ENCODE measurements at regions not wholly inside any gene's neighbourhood (a gene's known extent, or its start where the extent isn't known, plus 50 kb on each side); places are given as distances from the start of the nearest gene placed in this dataset.
A peak's percentile ranks its signal among the peaks of the same experiment; 100 is the strongest.

DNA sequence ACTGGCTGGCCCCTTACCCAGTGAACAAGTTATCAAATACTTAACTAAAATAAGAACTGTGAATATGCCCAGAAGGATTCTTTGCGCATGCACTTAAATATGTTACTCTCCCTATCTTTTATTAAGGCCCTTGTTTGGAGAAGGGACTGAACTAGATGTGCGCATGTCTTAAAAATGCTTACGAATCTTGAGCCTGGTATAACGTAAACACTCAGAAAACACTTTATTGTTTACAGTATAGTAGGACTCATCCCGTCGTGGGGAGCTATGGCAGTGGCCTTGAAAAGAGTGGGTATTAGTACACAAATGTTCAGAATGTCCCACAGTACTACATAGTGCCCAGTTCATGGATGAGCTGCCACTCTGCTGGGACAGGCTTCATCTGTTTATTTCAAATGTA is 75.9 kb upstream of the MAP4K3 start:
- DNase-seq (ENCODE audit: low read depth in 2 of 3, low spot score in 2 of 3): no peak

DNA sequence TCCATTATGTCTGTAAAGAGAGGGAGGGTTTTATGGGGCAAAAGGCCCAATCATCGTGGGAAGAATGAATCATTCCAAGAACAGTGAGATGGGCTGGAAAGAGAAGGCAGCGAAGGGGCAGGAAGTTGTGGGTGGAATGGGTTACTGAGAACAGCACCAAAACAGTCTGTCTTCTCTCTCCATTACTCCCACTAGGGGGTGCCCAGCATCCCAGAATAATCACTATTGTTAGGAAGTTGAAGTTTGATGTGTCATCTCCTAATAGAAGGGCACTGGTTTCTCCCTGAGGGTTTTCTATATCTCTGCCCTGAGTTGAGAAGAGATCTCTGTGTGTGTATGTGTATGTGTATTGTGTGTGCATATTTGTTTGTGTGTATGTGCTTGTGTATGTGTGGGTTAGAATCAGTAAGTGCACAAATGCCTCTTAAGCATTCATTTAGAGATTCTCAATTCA is 76.6 kb upstream of the MAP4K3 start:
- peak in 2 of 3 donors; percentile 60 to 66 for DNase-seq (ENCODE audit: low read depth in 2 of 3, low spot score in 2 of 3)

DNA sequence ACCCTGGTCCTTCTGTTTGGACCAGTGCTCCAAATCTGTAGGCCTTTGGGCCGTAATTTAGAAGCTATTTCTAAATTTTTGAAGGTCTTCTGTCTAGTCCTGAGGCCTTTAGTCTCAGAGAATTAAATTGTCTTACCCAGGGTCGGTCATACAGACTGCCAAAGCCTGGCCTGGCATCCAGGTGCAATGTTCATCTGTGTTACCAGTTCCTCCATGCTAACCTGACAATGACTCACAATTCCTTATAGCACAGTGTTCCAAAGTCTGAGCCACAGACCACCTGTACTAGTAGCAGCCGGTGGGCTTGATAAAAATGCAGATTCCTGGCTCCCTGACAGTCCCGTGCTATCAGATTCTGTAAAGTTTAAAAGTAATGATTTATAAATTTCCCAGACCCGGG is 77.7 kb upstream of the MAP4K3 start:
- DNase-seq (ENCODE audit: low read depth in 2 of 3, low spot score in 2 of 3): no peak

DNA sequence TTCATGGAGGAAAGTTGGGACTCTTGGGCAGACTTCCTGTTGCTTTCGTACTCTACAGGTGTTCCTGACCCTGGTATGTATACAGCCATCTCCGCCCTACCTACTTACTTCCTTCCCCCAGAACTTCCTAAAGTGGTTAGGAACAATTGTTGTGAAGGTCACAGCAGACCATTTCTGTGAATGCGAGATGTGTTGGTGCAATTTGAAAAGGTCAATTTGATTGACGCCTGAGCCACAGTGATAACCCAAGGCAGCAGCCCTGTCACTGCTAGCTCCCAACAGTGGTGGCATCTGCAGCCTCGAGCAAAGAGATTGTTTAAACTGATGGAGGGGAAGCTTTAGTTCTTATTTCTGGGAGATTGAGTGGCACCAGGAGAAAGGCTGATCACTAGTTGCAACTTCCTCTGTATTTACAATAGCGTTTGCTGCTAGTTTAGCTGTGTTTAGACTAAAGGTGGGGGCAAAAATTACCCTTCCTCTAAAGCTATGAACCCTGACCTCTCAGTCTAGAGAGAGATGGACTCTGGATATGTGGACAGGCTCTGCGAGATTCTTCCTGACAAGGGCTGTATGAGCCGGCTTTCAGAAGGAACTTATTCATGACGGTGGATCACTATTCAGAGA is 78.3 kb upstream of the MAP4K3 start:
- DNase-seq (ENCODE audit: low read depth in 2 of 3, low spot score in 2 of 3): no peak

DNA sequence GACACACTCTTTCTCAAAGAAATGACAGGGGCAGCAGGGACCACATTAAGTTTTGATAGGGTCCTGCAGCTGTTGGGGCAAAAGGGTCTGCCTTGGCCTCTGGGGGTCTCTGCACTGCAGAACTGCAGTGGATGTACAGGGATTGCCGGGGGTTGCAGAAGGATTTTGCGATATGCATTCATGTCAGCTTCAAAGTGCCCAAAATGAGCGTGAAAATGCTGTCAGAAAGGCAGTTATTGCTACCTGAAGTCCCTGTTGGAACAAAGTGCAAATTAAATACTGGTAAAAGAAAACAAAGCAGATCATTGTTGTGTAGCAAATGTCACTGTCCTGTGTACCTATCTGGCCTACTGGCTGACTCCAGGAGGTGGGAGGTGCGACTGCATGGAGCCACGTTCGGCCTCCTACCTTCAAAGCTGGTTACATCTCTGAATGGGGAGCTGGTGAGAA is 78.8 kb upstream of the MAP4K3 start:
- no peak for DNase-seq (ENCODE audit: low read depth in 2 of 3, low spot score in 2 of 3)

DNA sequence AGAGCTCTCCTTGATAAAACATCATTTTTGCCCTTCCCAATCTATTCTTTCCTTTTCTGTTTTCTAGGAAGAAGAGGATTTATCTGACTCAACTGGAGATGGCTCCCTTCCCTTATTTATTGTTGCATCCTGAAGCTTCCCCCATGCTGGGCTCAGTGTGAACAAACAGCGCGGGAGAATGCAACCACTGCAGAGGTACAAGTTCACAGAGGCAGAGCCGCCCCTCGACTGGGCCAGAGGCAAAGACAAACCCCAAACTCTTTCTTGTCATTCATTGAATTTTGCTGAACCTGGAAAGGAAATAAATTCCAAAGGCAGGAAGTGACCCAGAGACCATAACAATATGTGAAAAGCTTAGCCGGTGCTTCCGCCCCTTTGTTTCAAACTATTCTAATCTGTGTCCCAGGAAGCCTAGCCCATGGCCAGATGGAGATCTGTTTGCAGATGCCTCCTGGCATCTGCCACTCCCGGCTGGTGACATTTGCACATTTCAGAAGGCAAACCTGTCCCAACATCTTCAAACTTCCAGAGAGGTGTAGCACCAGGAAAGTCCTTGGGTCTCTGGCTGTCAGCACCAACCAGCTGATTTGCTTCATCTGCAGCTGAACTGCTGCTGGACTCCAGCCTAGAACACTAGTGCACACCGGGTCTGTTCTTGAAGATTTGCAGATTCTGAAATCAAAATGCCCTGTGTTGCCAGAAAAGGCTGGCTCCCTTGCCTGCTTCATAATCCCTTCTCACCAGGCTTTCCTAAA is 79.4 kb upstream of the MAP4K3 start:
- no peak for DNase-seq (ENCODE audit: low read depth in 2 of 3, low spot score in 2 of 3)

DNA sequence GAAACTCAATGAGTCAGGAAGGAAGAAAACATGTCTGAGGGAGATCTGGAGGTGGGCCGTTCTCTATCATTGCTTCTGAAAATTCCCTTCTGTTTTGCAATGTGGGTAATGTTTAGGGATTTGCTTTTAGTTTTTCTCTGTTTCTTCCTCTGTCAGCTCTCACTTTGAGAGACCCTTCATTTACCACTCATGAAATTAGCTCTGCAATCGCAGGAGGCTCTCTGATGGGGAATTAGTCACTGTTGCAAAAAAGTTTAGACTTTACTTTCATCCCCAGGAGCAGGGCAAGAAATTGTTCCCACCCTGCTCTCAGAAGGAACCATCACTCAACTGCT is 80.0 kb upstream of the MAP4K3 start:
- no peak for DNase-seq (ENCODE audit: low read depth in 2 of 3, low spot score in 2 of 3)

DNA sequence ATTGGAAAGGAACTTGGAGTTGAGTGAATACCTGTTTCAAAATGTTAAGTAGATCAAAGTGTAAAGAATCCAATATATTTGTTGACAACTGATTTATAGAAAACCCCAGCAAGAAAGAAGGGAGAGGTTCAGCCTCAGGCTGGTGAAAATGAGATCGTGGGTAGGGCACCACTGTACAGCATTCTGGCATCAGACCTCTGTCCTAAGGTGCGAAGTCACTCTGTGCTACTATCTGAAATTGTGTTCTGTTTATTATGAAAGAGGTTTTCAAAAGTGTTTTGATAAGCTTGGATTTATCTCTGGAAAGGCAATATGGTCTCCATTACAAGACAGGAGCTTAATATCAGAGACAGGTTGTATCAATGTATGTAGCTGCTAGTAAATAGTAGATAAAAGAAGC is 80.5 kb upstream of the MAP4K3 start:
- no peak for DNase-seq (ENCODE audit: low read depth in 2 of 3, low spot score in 2 of 3)

DNA sequence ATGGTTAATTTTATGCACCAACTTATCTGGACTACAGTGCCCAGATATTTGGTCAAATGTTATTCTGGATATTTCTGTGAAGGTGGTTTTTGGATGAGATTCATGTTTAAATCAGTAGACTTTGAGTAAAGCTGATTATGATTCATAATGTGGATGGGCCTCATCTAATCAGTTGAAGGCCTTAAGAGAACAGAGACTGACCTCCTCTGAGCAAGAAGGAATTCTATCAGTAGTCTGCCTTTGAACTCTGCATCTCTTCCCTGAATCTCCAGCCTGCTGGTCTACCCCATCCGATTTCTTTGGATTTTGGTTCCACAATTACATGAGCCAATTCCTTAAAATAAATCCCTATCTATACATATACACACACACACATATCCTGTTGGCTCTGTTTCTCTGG is 82.8 kb upstream of the MAP4K3 start:
- DNase-seq (ENCODE audit: low read depth in 2 of 3, low spot score in 2 of 3): no peak

DNA sequence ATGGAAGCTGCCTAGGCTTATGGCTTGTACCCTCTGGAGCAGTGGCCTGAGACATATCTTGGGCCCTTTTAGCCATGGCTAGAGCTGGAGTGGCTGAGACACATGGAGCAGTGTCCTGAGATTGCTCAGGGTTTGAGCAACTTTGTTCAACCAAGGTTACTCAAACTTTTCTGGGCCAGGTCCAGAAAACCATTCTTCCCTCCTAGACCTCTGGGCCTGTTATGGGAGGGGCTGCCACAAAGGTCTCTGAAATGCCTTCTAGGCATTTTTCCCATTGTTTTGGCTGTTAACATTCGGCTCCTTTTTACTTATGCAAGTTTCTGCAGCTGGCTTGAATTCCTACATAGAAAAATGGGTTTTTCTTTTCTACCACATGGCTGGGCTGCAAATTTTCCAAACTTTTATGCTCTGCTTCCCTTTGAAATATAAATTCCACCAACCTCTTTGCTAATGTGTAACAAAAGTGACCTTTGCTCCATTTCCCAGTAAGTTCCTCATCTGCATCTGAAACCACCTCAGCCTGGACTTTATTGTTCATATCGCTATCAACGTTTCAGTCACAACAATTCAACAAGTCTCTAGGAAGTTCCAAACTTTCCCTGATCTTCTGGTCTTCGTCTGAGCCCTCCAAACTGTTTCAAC is 84.9 kb upstream of the MAP4K3 start:
- no peak for DNase-seq (ENCODE audit: low read depth in 2 of 3, low spot score in 2 of 3)

DNA sequence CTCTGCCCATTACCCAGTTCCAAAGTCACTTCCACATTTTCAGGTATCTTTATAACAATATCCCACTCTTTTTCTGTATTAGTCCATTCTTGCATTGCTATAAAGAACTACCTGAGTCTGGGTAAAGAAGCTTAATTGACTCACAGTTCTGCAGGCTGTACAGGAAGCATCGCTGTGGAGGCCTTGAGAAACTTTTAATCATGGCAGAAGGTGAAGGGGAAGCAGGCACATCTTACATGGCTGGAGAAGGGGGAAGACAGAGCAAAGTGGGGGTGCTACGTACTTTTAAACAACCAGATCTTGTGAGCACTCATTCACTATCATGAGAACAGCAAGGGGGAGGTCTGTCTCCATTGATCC is 85.4 kb upstream of the MAP4K3 start:
- no peak for DNase-seq (ENCODE audit: low read depth in 2 of 3, low spot score in 2 of 3)

DNA sequence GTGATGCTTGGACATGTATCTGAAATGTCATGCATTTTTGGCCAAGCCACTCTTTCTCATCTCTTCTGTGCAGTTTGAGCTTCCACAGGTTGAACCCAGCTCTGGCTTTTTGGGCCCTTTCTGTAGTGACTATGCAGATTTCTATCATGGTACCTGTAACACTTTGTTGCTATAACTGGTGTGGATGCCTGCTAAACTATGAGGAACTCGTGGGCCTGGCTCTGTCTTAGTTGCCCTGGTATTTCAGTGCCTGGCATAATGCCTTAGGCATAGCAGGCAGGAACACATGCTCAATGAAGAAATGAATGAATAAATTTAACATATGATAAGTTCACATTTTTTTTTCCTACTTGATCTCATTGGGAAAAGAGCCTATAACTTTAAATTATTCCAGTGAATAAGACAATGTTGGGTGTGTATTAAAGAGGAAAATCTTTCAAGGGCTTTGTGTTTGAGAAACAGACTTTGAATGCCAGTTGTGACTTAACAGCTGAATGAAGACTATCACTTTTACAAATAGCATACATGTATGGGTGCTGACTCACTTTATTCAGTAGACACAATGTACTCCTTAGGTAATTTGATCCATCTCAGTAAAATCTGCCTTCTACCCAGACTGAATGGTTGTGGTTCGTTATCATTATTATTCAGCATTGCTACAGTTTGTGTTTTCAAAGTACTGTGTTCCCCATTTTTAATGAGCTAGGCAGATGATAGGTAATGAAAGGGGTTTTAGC is 86.4 kb upstream of the MAP4K3 start:
- no peak for DNase-seq (ENCODE audit: low read depth in 2 of 3, low spot score in 2 of 3)

DNA sequence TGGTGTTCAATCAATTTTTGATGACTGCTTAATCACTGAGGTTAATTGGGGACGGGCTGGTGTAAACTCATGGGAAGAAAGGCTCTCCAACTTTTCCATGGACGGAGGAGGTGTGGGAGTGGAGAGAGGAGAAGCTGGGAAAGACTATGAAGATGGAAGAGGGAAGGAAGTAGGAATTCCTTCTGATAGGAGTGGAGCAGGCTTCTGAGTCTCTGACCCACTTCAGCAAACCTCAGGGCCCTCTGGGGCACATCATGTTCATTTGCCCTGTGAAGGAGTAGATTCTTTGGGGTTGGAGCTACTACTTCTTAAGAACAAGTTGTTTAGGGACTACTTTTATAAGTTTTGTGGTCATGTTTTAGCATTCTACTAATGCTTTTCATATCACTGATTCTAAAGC is 87.0 kb upstream of the MAP4K3 start:
- DNase-seq (ENCODE audit: low read depth in 2 of 3, low spot score in 2 of 3): no peak

DNA sequence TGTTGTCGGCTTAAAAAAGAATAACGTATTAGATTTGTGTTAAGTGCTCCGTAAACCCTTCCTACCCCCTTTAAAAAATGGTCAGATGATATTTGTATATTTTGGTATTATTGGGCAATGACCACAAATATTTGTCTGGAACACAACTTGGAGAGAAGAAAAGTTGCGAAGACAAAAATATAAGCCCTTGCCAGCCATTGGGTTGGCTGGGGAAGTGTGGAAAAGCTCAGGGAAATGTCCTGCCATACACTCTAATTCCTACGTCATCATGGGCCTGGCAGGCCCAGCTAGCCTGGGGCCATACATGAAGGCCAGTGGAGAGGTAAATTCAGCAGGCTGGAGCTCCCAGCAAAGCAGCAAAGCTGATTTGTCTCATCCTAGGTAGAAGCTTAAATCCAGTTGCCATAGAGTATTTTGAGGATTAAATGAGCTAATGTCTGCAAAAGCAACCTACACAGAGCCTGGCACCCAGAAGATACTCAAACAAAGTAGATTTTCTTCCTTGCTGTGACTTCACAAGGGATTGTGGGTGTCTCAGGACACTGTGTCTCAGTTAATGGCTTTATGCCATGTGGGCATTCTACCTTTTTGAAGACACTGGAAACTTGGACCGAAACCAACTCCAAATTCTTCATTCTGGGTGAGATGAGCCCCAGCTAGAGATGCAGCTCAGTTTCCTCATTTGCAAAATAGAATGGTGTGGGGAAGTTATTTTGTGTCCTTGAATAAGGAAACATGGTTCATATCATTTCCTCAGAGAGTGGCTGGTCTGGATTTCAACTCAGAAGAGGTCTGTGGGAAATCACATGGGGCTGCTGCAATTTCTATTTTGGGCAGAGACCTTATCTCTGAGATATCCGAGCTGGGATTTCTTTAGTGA is 87.9 kb upstream of the MAP4K3 start:
- DNase-seq (ENCODE audit: low read depth in 2 of 3, low spot score in 2 of 3): peak in 1 of 3 donors; percentile 2

DNA sequence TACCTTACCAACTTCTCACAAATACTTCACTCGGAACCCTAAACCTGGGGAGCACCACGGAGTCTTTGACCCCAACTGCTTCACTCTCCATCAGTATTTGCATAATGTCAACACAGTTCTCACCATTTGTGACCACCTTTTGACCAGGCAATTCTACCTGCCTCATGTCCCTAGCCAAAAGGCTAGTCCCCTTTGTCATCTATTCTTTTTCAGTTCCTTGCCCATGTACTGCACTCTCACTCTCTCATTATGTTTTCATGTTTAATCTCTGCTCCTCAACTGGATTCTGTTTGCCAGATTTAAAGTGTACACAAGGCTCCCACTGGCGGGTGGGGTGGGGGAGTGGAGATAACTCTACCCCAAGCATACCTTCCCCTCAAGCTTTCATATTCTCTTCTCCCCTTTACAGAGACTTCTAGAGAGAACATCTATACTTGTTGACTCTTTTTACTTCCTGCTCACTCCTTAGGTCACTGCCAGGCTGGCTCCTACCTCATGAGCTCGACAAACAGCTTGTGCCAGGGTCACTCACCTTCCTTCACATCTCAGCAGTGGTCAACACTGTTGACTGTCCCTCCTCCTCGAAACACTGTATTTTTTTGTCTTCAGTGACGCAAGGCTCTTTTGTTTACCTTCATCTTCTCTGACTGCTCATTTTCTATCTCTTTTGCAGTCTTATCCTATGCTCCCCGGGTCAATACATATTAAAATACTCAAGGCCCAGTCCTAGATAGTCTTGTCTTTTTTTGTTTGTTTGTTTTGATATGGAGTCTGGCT is 88.7 kb upstream of the MAP4K3 start:
- DNase-seq (ENCODE audit: low read depth in 2 of 3, low spot score in 2 of 3): no peak

DNA sequence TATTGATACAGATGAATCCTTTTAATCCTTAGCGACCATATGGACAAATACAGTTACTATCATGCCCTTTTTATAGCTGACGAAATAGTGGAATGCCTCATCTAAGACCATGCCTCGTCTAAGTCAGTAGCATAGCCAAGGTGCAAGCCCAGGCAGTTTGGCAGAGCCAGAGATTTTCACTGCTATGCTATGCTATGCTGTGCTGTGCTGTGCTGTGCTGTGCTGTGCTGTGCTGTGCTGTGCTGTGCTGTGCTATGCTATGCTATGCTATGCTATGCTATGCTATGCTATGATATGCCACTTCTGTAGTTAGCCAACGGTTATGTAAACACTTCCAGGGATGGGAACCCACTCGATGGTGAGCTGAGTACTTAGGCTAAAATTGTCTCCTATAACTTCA is 91.6 kb upstream of the MAP4K3 start:
- DNase-seq (ENCODE audit: low read depth in 2 of 3, low spot score in 2 of 3): no peak

DNA sequence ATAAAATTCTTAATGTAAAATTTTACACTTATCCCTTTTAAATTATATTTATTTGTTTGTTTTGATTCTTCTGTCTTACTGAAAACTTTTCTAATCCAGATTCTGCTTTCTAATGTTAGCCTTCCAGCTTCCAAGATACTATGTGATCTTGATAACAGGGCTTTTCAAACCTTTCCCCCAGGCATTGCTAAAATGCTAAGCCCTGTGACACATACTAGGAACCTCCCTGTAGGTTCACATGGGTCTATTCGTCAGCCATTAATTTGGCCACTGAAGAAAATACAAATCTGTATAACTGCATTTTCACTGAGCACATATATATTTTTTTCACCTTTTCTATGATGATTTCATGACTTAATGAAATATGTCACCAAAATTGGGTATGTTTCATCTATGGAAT is 92.8 kb upstream of the MAP4K3 start:
- no peak for DNase-seq (ENCODE audit: low read depth in 2 of 3, low spot score in 2 of 3)

DNA sequence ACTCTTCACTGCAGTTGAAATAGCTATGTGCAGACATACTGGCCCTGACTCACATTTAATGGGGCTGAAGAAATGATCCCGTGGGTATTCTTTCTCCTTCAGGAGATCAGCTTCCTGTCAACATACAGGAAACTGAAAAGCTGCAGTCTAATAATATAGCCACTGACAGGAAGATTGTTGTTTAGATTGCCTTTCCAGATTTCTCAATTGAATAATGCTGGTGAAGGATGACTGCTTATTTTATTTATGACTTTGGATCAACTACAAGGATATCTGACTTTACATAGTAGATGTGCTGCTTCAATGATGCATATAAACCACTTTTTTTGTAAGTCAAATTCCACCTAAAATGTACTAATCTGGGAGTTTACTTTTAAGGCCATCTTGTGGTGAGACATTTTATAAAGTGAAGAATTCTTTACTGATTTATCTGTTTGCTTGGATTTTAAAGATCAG is 93.4 kb upstream of the MAP4K3 start:
- no peak for DNase-seq (ENCODE audit: low read depth in 2 of 3, low spot score in 2 of 3)

DNA sequence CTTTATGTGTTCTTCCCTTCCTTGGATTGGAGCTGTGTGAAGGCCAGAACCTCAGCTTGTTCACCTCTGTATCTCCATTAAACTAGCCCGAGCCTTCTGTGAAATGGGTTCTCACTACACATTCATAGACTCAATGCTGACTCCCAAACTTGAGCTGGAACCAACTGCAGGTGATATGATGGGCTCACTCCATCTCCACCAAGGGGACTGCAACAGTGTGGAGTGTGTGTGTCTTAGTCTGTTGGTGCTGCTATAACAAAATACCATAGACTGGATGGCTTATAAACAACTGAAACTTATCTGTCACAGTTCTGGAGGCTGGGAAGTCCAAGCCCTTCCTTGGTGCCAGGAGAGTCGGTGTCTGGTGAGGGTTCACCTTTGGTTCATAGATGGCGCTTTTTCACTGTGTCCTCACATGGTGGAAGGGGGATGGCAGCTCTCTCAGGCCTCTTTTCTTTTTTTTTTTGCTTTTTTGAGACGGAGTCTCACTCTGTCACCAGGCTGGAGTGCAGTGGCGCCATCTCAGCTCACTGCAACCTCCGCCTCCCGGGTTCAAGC is 94.2 kb upstream of the MAP4K3 start:
- DNase-seq (ENCODE audit: low read depth in 2 of 3, low spot score in 2 of 3): no peak
